ENCODE measurements at regions not wholly inside any gene's neighbourhood (a gene's known extent, or its start where the extent isn't known, plus 50 kb on each side); places are given as distances from the start of the nearest gene placed in this dataset.
"Not testable (repeated sequence)": the region's sequence is repeated elsewhere in the genome, so short reads cannot be mapped to it uniquely, and the experiment has no call there.

DNA sequence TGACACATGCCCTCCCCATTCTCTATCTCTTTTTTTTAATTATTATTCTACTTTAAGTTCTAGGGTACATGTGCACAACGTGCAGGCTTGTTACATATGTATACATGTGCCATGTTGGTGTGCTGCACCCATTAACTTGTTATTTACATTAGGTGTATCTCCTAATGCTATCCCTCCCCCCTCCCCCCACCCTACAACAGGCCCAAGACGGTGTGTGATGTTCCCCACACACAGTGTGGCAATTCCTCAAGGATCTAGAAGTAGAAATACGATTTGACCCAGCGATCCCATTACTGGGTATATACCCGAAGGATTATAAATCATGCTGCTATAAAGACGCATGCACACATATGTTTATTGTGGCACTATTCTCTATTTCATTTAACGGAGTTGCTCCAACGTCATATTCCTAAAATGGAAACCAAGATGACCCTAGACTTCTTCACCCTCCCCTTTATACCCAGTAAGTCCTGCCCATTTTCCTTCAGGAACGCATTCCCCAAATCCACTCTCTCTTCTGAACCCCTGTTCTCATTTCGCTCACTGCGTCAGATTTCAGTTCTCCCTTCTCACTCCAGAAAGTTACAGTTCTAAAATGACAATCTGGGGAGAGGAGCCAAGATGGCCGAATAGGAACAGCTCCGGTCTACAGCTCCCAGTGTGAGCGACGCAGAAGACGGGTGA is 175.6 kb downstream of the MEX3B start:
- not testable (repeated sequence) for TF ChIP-seq CTCF, EZH2phosphoT487 (IDR thresholded peaks at IDR 0.05)

Data from neural progenitor cell (in vitro differentiated cells).